ENCODE measurements at regions not wholly inside any gene's neighbourhood (a gene's known extent, or its start where the extent isn't known, plus 50 kb on each side); places are given as distances from the start of the nearest gene placed in this dataset.

- no peak overlapping the region for H3K9ac ChIP-seq (ENCODE audit: low read length)
- no peak for TF ChIP-seq EP300 (conservative IDR thresholded peaks at IDR 0.05; ENCODE audit: poor library complexity, severe bottlenecking)
- no peak for TF ChIP-seq MXI1 (conservative IDR thresholded peaks at IDR 0.05; ENCODE audit: poor library complexity, severe bottlenecking)
- TF ChIP-seq TAF1 (IDR thresholded peaks at IDR 0.05; ENCODE audit: low read depth), result no peak
- TF ChIP-seq EZH2 (IDR thresholded peaks at IDR 0.05; ENCODE audit: borderline replicate concordance, insufficient read depth, low read length, poor library complexity, severe bottlenecking), result no peak
- no peak for TF ChIP-seq SMC3 (conservative IDR thresholded peaks at IDR 0.05; ENCODE audit: poor library complexity)
- TF ChIP-seq CTCF (IDR thresholded peaks at IDR 0.05; ENCODE audit: poor library complexity, severe bottlenecking), result no peak
Observed at GRCh38 chr5:163706053-163706771, 200.8 kb downstream of the MAT2B start.

GRCh38 chr5:163712011-163712410, 206.6 kb downstream of the MAT2B start:
- Histone ChIP-seq H3K9me3 (ENCODE audit: low read length) (no peaks in the 10 kb centered on the region), H3K36me3 (ENCODE audit: insufficient read depth, low read length) (no peaks in the 10 kb centered on the region), H3F3A (ENCODE audit: insufficient read depth, low read length, poor library complexity, severe bottlenecking) (no peaks in the 10 kb centered on the region), H3K27me3 (ENCODE audit: insufficient read depth, low read depth, low read length) (no peaks in the 10 kb centered on the region), H2AFZ (ENCODE audit: low read depth, low read length) (no peak overlapping the region), H3K79me2 (replicated peaks; ENCODE audit: insufficient read depth, low read length) (no peaks in the 10 kb centered on the region), H3K9me2 (ENCODE audit: insufficient read depth, low read length) (no peaks in the 10 kb centered on the region), H4K20me1 (ENCODE audit: insufficient read depth) (no peaks in the 10 kb centered on the region), H3K27ac (ENCODE audit: low read length) (no peak overlapping the region), H3K4me3 (ENCODE audit: low read length) (no peak overlapping the region), H3K4me2 (ENCODE audit: low read length) (no peak overlapping the region), H3K9ac (ENCODE audit: low read length) (no peak overlapping the region)
- TF ChIP-seq RAD21 (conservative IDR thresholded peaks at IDR 0.05) (no peak), TAF1 (IDR thresholded peaks at IDR 0.05; ENCODE audit: low read depth) (no peak), EZH2 (IDR thresholded peaks at IDR 0.05; ENCODE audit: borderline replicate concordance, insufficient read depth, low read length, poor library complexity, severe bottlenecking) (no peak)

More at GRCh38 chr5:163706053-163706771, 200.8 kb downstream of the MAT2B start:
- Histone ChIP-seq H3K9me2 (ENCODE audit: insufficient read depth, low read length) (no peaks in the 10 kb centered on the region), H3K4me2 (ENCODE audit: low read length) (no peak overlapping the region), H3K36me3 (ENCODE audit: insufficient read depth, low read length) (no peaks in the 10 kb centered on the region), H4K20me1 (ENCODE audit: insufficient read depth) (no peaks in the 10 kb centered on the region), H3K4me3 (ENCODE audit: low read length) (no peak overlapping the region), H3K9me3 (ENCODE audit: low read length) (no peaks in the 10 kb centered on the region), H3K79me2 (replicated peaks; ENCODE audit: insufficient read depth, low read length) (no peaks in the 10 kb centered on the region), H2AFZ (ENCODE audit: low read depth, low read length) (no peak overlapping the region), H3F3A (ENCODE audit: insufficient read depth, low read length, poor library complexity, severe bottlenecking) (no peaks in the 10 kb centered on the region), H3K27ac (ENCODE audit: low read length) (no peak overlapping the region), H3K27me3 (ENCODE audit: insufficient read depth, low read depth, low read length) (no peaks in the 10 kb centered on the region)

- Histone ChIP-seq H3K9ac (ENCODE audit: low read length) (no peak overlapping the region), H3K4me3 (ENCODE audit: low read length) (no peak overlapping the region), H3K27ac (ENCODE audit: low read length) (no peak overlapping the region), H3K9me2 (ENCODE audit: insufficient read depth, low read length) (no peaks in the 10 kb centered on the region), H3F3A (ENCODE audit: insufficient read depth, low read length, poor library complexity, severe bottlenecking) (no peaks in the 10 kb centered on the region), H2AFZ (ENCODE audit: low read depth, low read length) (no peak overlapping the region), H4K20me1 (ENCODE audit: insufficient read depth) (no peaks in the 10 kb centered on the region), H3K9me3 (ENCODE audit: low read length) (no peaks in the 10 kb centered on the region), H3K27me3 (ENCODE audit: insufficient read depth, low read depth, low read length) (no peaks in the 10 kb centered on the region), H3K79me2 (replicated peaks; ENCODE audit: insufficient read depth, low read length) (no peaks in the 10 kb centered on the region), H3K4me2 (ENCODE audit: low read length) (no peak overlapping the region), H3K36me3 (ENCODE audit: insufficient read depth, low read length) (no peaks in the 10 kb centered on the region)
- no peak for TF ChIP-seq RAD21 (conservative IDR thresholded peaks at IDR 0.05)
- TF ChIP-seq TAF1 (IDR thresholded peaks at IDR 0.05; ENCODE audit: low read depth), result no peak
- TF ChIP-seq EP300 (conservative IDR thresholded peaks at IDR 0.05; ENCODE audit: poor library complexity, severe bottlenecking), result no peak
- no peak for TF ChIP-seq POLR2AphosphoS5 (IDR thresholded peaks at IDR 0.05)
- no peak for TF ChIP-seq CTCF (IDR thresholded peaks at IDR 0.05; ENCODE audit: poor library complexity, severe bottlenecking)
- no peak for TF ChIP-seq EZH2 (IDR thresholded peaks at IDR 0.05; ENCODE audit: borderline replicate concordance, insufficient read depth, low read length, poor library complexity, severe bottlenecking)
- no peak for TF ChIP-seq MXI1 (conservative IDR thresholded peaks at IDR 0.05; ENCODE audit: poor library complexity, severe bottlenecking)
- TF ChIP-seq REST (IDR thresholded peaks at IDR 0.05; ENCODE audit: borderline replicate concordance), result no peak
- no peak for TF ChIP-seq SMC3 (conservative IDR thresholded peaks at IDR 0.05; ENCODE audit: poor library complexity)
Observed at GRCh38 chr5:163718272-163718671, 212.9 kb downstream of the MAT2B start.
